H1 (cell line): ENCODE measurements at regions not wholly inside any gene's neighbourhood (a gene's known extent, or its start where the extent isn't known, plus 50 kb on each side); places are given as distances from the start of the nearest gene placed in this dataset.

ENCODE experiments used
- CREB1 ChIP-seq: IDR thresholded peaks from 2 replicates; pipeline ENCODE4 v1.6.1; 2012; ENCODE audit warnings: inconsistent platforms
- EGR1 ChIP-seq: IDR thresholded peaks from 2 replicates; pipeline ENCODE4 v1.6.1; 2011; ENCODE audit warnings: low read depth, low read length, borderline replicate concordance
- JUN ChIP-seq: IDR thresholded peaks from 2 replicates; pipeline ENCODE4 v1.6.1; 2011; ENCODE audit warnings: low read depth, mild to moderate bottlenecking, improper control_type of control experiment, low read length
- MAFK ChIP-seq: IDR thresholded peaks from 2 replicates; pipeline ENCODE4 v1.6.1; 2012; ENCODE audit warnings: low read depth, mild to moderate bottlenecking, improper control_type of control experiment, low read length
- NANOG ChIP-seq: IDR thresholded peaks from 2 replicates; pipeline ENCODE4 v1.6.1; 2011; ENCODE audit warnings: low read length, low read depth, mild to moderate bottlenecking, inconsistent platforms; ENCODE audit not compliant: insufficient read depth, poor library complexity, severe bottlenecking
- POU5F1 ChIP-seq: IDR thresholded peaks from 2 replicates; pipeline ENCODE4 v1.6.1; 2011; ENCODE audit warnings: low read depth, mild to moderate bottlenecking, low read length, moderate library complexity
- YY1 ChIP-seq: IDR thresholded peaks from 2 replicates; pipeline ENCODE4 v1.6.1; 2011; ENCODE audit warnings: low read depth, mild to moderate bottlenecking, low read length
- TF ChIP-seq, protein P1 (sequence below): IDR thresholded peaks from 2 replicates; pipeline ENCODE4 v1.6.1; 2011; ENCODE audit warnings: low read length, improper control_type of control experiment

DNA sequence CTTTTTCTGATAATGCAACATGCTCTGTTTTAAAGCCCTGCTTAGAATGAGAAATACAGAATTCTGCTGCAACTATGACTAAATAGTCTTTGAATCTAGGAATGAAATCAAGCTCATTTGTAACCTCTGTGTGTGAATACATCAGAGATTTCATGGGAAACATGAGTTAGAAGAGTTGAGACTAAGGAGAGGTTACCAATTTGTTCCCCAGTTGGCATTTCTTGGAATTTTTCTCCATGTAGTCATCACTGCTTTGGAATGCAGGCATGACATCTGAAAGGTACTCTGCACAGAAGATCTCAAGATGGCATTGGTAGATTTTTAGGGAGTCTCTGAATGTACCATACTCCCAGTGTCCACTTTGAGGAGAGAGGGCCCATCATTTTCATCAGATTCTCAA is 237.2 kb downstream of the TFAP2A start (continued):
- TF ChIP-seq CREB1 (no peak), POU5F1 (no peak), NANOG (no peak), MAFK (no peak), YY1 (no peak), EGR1 (no peak), JUN (no peak)
- TF ChIP-seq, protein P1, sequence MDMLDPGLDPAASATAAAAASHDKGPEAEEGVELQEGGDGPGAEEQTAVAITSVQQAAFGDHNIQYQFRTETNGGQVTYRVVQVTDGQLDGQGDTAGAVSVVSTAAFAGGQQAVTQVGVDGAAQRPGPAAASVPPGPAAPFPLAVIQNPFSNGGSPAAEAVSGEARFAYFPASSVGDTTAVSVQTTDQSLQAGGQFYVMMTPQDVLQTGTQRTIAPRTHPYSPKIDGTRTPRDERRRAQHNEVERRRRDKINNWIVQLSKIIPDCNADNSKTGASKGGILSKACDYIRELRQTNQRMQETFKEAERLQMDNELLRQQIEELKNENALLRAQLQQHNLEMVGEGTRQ = no peak
